ENCODE measurements at regions not wholly inside any gene's neighbourhood (a gene's known extent, or its start where the extent isn't known, plus 50 kb on each side); places are given as distances from the start of the nearest gene placed in this dataset.
"Not testable (repeated sequence)": the region's sequence is repeated elsewhere in the genome, so short reads cannot be mapped to it uniquely, and the experiment has no call there.

GRCh38 chr1:88503646-88504045 is 180.4 kb upstream of the PKN2 start:
- Histone ChIP-seq H3K27ac (ENCODE audit: low read depth, low read length) (no peak overlapping the region), H3K4me1 (ENCODE audit: control insufficient read depth in 5 of 5, insufficient read depth in 5 of 5, low read length in 5 of 5) (no peaks in the 10 kb centered on the region), H3K4me3 (ENCODE audit: low read depth in 1 of 5, low read length in 5 of 5) (no peak overlapping the region), H3K9ac (ENCODE audit: low read length in 5 of 5) (no peak overlapping the region), H3K9me3 (ENCODE audit: control insufficient read depth in 5 of 5, low read length in 5 of 5) (no peaks in the 10 kb centered on the region), H3K36me3 (ENCODE audit: control insufficient read depth in 5 of 5, insufficient read depth in 5 of 5, low read length in 5 of 5) (no peaks in the 10 kb centered on the region), H3K27me3 (ENCODE audit: control insufficient read depth in 5 of 5, insufficient read depth in 4 of 5, low read length in 5 of 5) (no peaks in the 10 kb centered on the region)

GRCh38 chr1:88504601-88505000 is 179.5 kb upstream of the PKN2 start:
- Histone ChIP-seq H3K27ac (ENCODE audit: low read depth, low read length) (no peak overlapping the region), H3K4me3 (ENCODE audit: low read depth in 1 of 5, low read length in 5 of 5) (no peak overlapping the region), H3K27me3 (ENCODE audit: control insufficient read depth in 5 of 5, insufficient read depth in 4 of 5, low read length in 5 of 5) (no peaks in the 10 kb centered on the region), H3K36me3 (ENCODE audit: control insufficient read depth in 5 of 5, insufficient read depth in 5 of 5, low read length in 5 of 5) (no peaks in the 10 kb centered on the region), H3K9ac (ENCODE audit: low read length in 5 of 5) (no peak overlapping the region), H3K9me3 (ENCODE audit: control insufficient read depth in 5 of 5, low read length in 5 of 5) (no peaks in the 10 kb centered on the region), H3K4me1 (ENCODE audit: control insufficient read depth in 5 of 5, insufficient read depth in 5 of 5, low read length in 5 of 5) (no peaks in the 10 kb centered on the region)

- Histone ChIP-seq H3K4me1 (ENCODE audit: control insufficient read depth in 5 of 5, insufficient read depth in 5 of 5, low read length in 5 of 5) (no peaks in the 10 kb centered on the region), H3K27me3 (ENCODE audit: control insufficient read depth in 5 of 5, insufficient read depth in 4 of 5, low read length in 5 of 5) (no peaks in the 10 kb centered on the region), H3K9me3 (ENCODE audit: control insufficient read depth in 5 of 5, low read length in 5 of 5) (no peaks in the 10 kb centered on the region), H3K27ac (ENCODE audit: low read depth, low read length) (no peak overlapping the region), H3K4me3 (ENCODE audit: low read depth in 1 of 5, low read length in 5 of 5) (no peak overlapping the region), H3K9ac (ENCODE audit: low read length in 5 of 5) (no peak overlapping the region), H3K36me3 (ENCODE audit: control insufficient read depth in 5 of 5, insufficient read depth in 5 of 5, low read length in 5 of 5) (no peaks in the 10 kb centered on the region)
Observed at GRCh38 chr1:88509379-88509778, 174.7 kb upstream of the PKN2 start.

- no peak overlapping the region for H3K9ac ChIP-seq (ENCODE audit: low read length in 5 of 5)
- no peaks in the 10 kb centered on the region for H3K9me3 ChIP-seq (ENCODE audit: control insufficient read depth in 5 of 5, low read length in 5 of 5)
- H3K27me3 ChIP-seq (ENCODE audit: control insufficient read depth in 5 of 5, insufficient read depth in 4 of 5, low read length in 5 of 5) = no peaks in the 10 kb centered on the region
- no peak overlapping the region for H3K27ac ChIP-seq (ENCODE audit: low read depth, low read length)
- H3K36me3 ChIP-seq (ENCODE audit: control insufficient read depth in 5 of 5, insufficient read depth in 5 of 5, low read length in 5 of 5) = no peaks in the 10 kb centered on the region
- no peak overlapping the region for H3K4me3 ChIP-seq (ENCODE audit: low read depth in 1 of 5, low read length in 5 of 5)
- peaks cover 0 to 6% (median 0%) of the 10 kb centered on the region in 5 donors for H3K4me1 ChIP-seq (ENCODE audit: control insufficient read depth in 5 of 5, insufficient read depth in 5 of 5, low read length in 5 of 5)
Observed at GRCh38 chr1:88514544-88515060, 169.5 kb upstream of the PKN2 start.

GRCh38 chr1:88517499-88517898 is 166.6 kb upstream of the PKN2 start:
- not testable (repeated sequence) for H3K27ac ChIP-seq (ENCODE audit: low read depth, low read length); H3K27me3 ChIP-seq (ENCODE audit: control insufficient read depth in 5 of 5, insufficient read depth in 4 of 5, low read length in 5 of 5); H3K9me3 ChIP-seq (ENCODE audit: control insufficient read depth in 5 of 5, low read length in 5 of 5); H3K36me3 ChIP-seq (ENCODE audit: control insufficient read depth in 5 of 5, insufficient read depth in 5 of 5, low read length in 5 of 5); H3K4me1 ChIP-seq (ENCODE audit: control insufficient read depth in 5 of 5, insufficient read depth in 5 of 5, low read length in 5 of 5); H3K4me3 ChIP-seq (ENCODE audit: low read depth in 1 of 5, low read length in 5 of 5); H3K9ac ChIP-seq (ENCODE audit: low read length in 5 of 5)

GRCh38 chr1:88519156-88519555 is 164.9 kb upstream of the PKN2 start:
- Histone ChIP-seq H3K9ac (ENCODE audit: low read length in 5 of 5) (no peak overlapping the region), H3K36me3 (ENCODE audit: control insufficient read depth in 5 of 5, insufficient read depth in 5 of 5, low read length in 5 of 5) (no peaks in the 10 kb centered on the region), H3K9me3 (ENCODE audit: control insufficient read depth in 5 of 5, low read length in 5 of 5) (no peaks in the 10 kb centered on the region), H3K4me1 (ENCODE audit: control insufficient read depth in 5 of 5, insufficient read depth in 5 of 5, low read length in 5 of 5) (peaks cover 0 to 6% (median 0%) of the 10 kb centered on the region in 5 donors), H3K27ac (ENCODE audit: low read depth, low read length) (no peak overlapping the region), H3K4me3 (ENCODE audit: low read depth in 1 of 5, low read length in 5 of 5) (no peak overlapping the region), H3K27me3 (ENCODE audit: control insufficient read depth in 5 of 5, insufficient read depth in 4 of 5, low read length in 5 of 5) (no peaks in the 10 kb centered on the region)

GRCh38 chr1:88523854-88524528 is 160.1 kb upstream of the PKN2 start:
- no peaks in the 10 kb centered on the region for H3K9me3 ChIP-seq (ENCODE audit: control insufficient read depth in 5 of 5, low read length in 5 of 5)
- H3K4me1 ChIP-seq (ENCODE audit: control insufficient read depth in 5 of 5, insufficient read depth in 5 of 5, low read length in 5 of 5) = no peaks in the 10 kb centered on the region
- no peak overlapping the region for H3K9ac ChIP-seq (ENCODE audit: low read length in 5 of 5)

GRCh38 chr1:88526456-88526855 is 157.6 kb upstream of the PKN2 start:
- H3K27ac ChIP-seq (ENCODE audit: low read depth, low read length) = no peak overlapping the region
- H3K9ac ChIP-seq (ENCODE audit: low read length in 5 of 5) = no peak overlapping the region
- H3K4me3 ChIP-seq (ENCODE audit: low read depth in 1 of 5, low read length in 5 of 5) = no peak overlapping the region
- H3K27me3 ChIP-seq (ENCODE audit: control insufficient read depth in 5 of 5, insufficient read depth in 4 of 5, low read length in 5 of 5) = no peaks in the 10 kb centered on the region
- no peaks in the 10 kb centered on the region for H3K9me3 ChIP-seq (ENCODE audit: control insufficient read depth in 5 of 5, low read length in 5 of 5)
- no peaks in the 10 kb centered on the region for H3K36me3 ChIP-seq (ENCODE audit: control insufficient read depth in 5 of 5, insufficient read depth in 5 of 5, low read length in 5 of 5)
- H3K4me1 ChIP-seq (ENCODE audit: control insufficient read depth in 5 of 5, insufficient read depth in 5 of 5, low read length in 5 of 5) = no peaks in the 10 kb centered on the region

More at GRCh38 chr1:88523854-88524528, 160.1 kb upstream of the PKN2 start:
- H3K36me3 ChIP-seq (ENCODE audit: control insufficient read depth in 5 of 5, insufficient read depth in 5 of 5, low read length in 5 of 5) = no peaks in the 10 kb centered on the region
- H3K4me3 ChIP-seq (ENCODE audit: low read depth in 1 of 5, low read length in 5 of 5) = no peak overlapping the region
- H3K27ac ChIP-seq (ENCODE audit: low read depth, low read length) = no peak overlapping the region
- H3K27me3 ChIP-seq (ENCODE audit: control insufficient read depth in 5 of 5, insufficient read depth in 4 of 5, low read length in 5 of 5) = no peaks in the 10 kb centered on the region

GRCh38 chr1:88528792-88529191 is 155.3 kb upstream of the PKN2 start:
- Histone ChIP-seq H3K9ac (ENCODE audit: low read length in 5 of 5) (no peak overlapping the region), H3K9me3 (ENCODE audit: control insufficient read depth in 5 of 5, low read length in 5 of 5) (no peaks in the 10 kb centered on the region), H3K36me3 (ENCODE audit: control insufficient read depth in 5 of 5, insufficient read depth in 5 of 5, low read length in 5 of 5) (no peaks in the 10 kb centered on the region), H3K4me3 (ENCODE audit: low read depth in 1 of 5, low read length in 5 of 5) (no peak overlapping the region), H3K27me3 (ENCODE audit: control insufficient read depth in 5 of 5, insufficient read depth in 4 of 5, low read length in 5 of 5) (no peaks in the 10 kb centered on the region), H3K4me1 (ENCODE audit: control insufficient read depth in 5 of 5, insufficient read depth in 5 of 5, low read length in 5 of 5) (no peaks in the 10 kb centered on the region), H3K27ac (ENCODE audit: low read depth, low read length) (no peak overlapping the region)

- H3K4me3 ChIP-seq (ENCODE audit: low read depth in 1 of 5, low read length in 5 of 5) = no peak overlapping the region
- no peak overlapping the region for H3K27ac ChIP-seq (ENCODE audit: low read depth, low read length)
- no peak overlapping the region for H3K9ac ChIP-seq (ENCODE audit: low read length in 5 of 5)
- H3K27me3 ChIP-seq (ENCODE audit: control insufficient read depth in 5 of 5, insufficient read depth in 4 of 5, low read length in 5 of 5) = no peaks in the 10 kb centered on the region
- H3K36me3 ChIP-seq (ENCODE audit: control insufficient read depth in 5 of 5, insufficient read depth in 5 of 5, low read length in 5 of 5) = no peaks in the 10 kb centered on the region
- no peaks in the 10 kb centered on the region for H3K4me1 ChIP-seq (ENCODE audit: control insufficient read depth in 5 of 5, insufficient read depth in 5 of 5, low read length in 5 of 5)
- H3K9me3 ChIP-seq (ENCODE audit: control insufficient read depth in 5 of 5, low read length in 5 of 5) = no peaks in the 10 kb centered on the region
Observed at GRCh38 chr1:88529581-88529980, 154.5 kb upstream of the PKN2 start.

Data from subcutaneous abdominal adipose tissue (tissue), 5 donors.